PFSK-1 (cell line): ENCODE measurements at regions not wholly inside any gene's neighbourhood (a gene's known extent, or its start where the extent isn't known, plus 50 kb on each side); places are given as distances from the start of the nearest gene placed in this dataset.

Experiments used
- POLR2AphosphoS5 ChIP-seq: IDR thresholded peaks from 2 replicates; pipeline ENCODE4 v1.6.1; 2012; ENCODE audit warnings: low read depth, mild to moderate bottlenecking, control low read depth, low read length, moderate library complexity
- REST ChIP-seq, 2 experiments: IDR thresholded peaks; 2 replicates each; pipeline versions ENCODE4 v1.6.1 to v1.8.0; 2011 to 2012; ENCODE audit warnings: low read depth in 2 of 2, low read length in 2 of 2, control low read depth in 1 of 2, inconsistent platforms in 1 of 2, mild to moderate bottlenecking in 1 of 2, moderate library complexity in 1 of 2; ENCODE audit not compliant: insufficient read depth in 1 of 2
- TAF1 ChIP-seq: IDR thresholded peaks from 2 replicates; pipeline ENCODE4 v1.6.1; 2012; ENCODE audit warnings: low read length, control low read depth, borderline replicate concordance; ENCODE audit not compliant: insufficient read depth

- TF ChIP-seq POLR2AphosphoS5 (no peak), REST (IDR thresholded peaks at IDR 0.05; ENCODE audit: insufficient read depth in 1 of 2, low read depth in 2 of 2, low read length in 2 of 2) (no peak), TAF1 (no peak)
These were observed 76.5 kb upstream of the RAPGEF2 start for GRCh38 chr4:159026329-159026728.
